ENCODE measurements at regions not wholly inside any gene's neighbourhood (a gene's known extent, or its start where the extent isn't known, plus 50 kb on each side); places are given as distances from the start of the nearest gene placed in this dataset.
"Not testable (repeated sequence)": the region's sequence is repeated elsewhere in the genome, so short reads cannot be mapped to it uniquely, and the experiment has no call there.

DNA sequence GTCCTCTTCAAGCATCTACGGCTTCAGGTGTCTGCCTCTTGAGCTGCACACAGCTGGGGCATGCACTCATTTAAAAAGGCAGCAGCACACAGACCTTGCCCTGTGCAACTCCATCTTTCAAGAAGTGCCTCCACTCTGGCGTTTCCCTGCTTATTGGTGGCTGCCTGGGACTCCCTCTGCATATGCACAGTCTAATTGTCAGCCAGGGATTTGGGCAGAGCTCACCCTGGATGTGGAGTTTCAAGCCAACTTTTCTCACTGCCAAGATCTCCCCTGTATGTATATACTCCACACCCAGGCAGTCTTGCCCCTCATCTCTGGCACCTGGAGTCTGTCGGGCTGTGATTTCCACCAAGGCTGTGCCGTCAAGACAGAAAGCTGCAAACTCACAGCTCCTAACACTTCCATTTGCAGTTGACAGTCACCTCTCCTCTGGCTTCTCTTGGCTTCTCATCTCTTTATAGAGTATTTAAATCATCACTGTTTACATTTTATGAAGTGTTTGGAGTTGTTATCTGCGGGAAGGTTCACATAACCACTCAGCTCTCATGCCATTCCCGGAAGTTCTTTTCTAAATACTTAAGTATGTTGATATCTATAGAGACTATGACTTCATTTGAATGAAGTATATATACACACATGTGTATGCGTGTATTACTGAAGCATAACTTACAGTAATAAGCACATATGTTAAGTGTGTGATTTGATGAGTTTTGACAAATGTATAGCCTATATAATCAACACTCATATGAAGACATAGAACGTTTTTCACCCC is 128.2 kb downstream of the NPIPB11 start:
- H3K9me3 ChIP-seq; H3K4me3 Mint-ChIP-seq; H3K27ac Mint-ChIP-seq; H3K4me3 ChIP-seq (ENCODE audit: control insufficient read depth in 1 of 2, extremely low read depth in 1 of 2, low read length in 1 of 2); H3K27me3 Mint-ChIP-seq; DNase-seq; ATAC-seq (replicated peaks in 1 of 4); H3K27ac ChIP-seq (ENCODE audit: low read length); H3K4me1 ChIP-seq (ENCODE audit: control insufficient read depth in 1 of 2, extremely low read depth in 1 of 2, insufficient read depth in 2 of 2, low read length in 2 of 2); H3K4me1 Mint-ChIP-seq; POLR2A ChIA-PET; H3K36me3 ChIP-seq (ENCODE audit: control insufficient read depth in 2 of 2, extremely low read depth in 1 of 2, insufficient read depth in 1 of 2, low read length in 1 of 2); H3K27me3 ChIP-seq (replicated peaks in 1 of 2; ENCODE audit: control insufficient read depth in 2 of 2, extremely low read depth in 1 of 2, insufficient read depth in 2 of 2, low read length in 1 of 2); CTCF ChIA-PET; H3K9me3 Mint-ChIP-seq: not testable (repeated sequence)
- H3K36me3 Mint-ChIP-seq: peaks cover 12% of the 10 kb centered on the region
- no CpG with 5 or more reads among the region's 8 CpGs for WGBS (ENCODE audit: insufficient coverage)

DNA sequence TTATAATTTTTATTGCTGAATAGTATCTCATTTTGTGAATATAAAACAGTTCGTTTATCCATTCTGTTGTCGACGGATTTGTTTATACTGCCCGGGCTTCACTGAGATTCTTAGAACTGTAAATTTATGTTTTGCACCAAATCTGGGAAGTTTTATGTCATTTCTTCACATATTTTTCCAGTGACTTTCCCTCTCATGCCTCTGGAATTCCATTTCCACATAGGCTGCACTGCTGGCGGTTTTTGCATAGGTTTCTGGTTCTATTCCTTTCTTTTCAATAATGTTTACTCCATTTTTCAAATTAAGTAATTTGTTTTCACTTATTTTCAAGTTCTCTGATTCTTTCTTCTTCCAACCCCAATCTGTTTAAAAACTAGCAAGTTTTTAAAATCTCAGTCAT is 130.1 kb downstream of the NPIPB11 start:
- H3K36me3 ChIP-seq (ENCODE audit: control insufficient read depth in 2 of 2, extremely low read depth in 1 of 2, insufficient read depth in 1 of 2, low read length in 1 of 2); H3K27ac ChIP-seq (ENCODE audit: low read length); H3K27me3 ChIP-seq (replicated peaks in 1 of 2; ENCODE audit: control insufficient read depth in 2 of 2, extremely low read depth in 1 of 2, insufficient read depth in 2 of 2, low read length in 1 of 2); DNase-seq; H3K4me1 Mint-ChIP-seq; ATAC-seq (replicated peaks in 1 of 4); H3K27me3 Mint-ChIP-seq; H3K4me1 ChIP-seq (ENCODE audit: control insufficient read depth in 1 of 2, extremely low read depth in 1 of 2, insufficient read depth in 2 of 2, low read length in 2 of 2); H3K36me3 Mint-ChIP-seq; H3K27ac Mint-ChIP-seq; H3K4me3 ChIP-seq (ENCODE audit: control insufficient read depth in 1 of 2, extremely low read depth in 1 of 2, low read length in 1 of 2); H3K9me3 Mint-ChIP-seq; CTCF ChIA-PET; H3K9me3 ChIP-seq: not testable (repeated sequence)
- POLR2A ChIA-PET: interaction anchor here in 1 of 2 donors (0.5 kb wide), 1 partner anchor 71 kb away, joined by 3 read pairs; no protein-coding TSS in a partner anchor
- WGBS (ENCODE audit: insufficient coverage): no CpG with 5 or more reads among the region's 5 CpGs
- H3K4me3 Mint-ChIP-seq: peak overlapping the region in 1 of 3 donors; percentile 27

DNA sequence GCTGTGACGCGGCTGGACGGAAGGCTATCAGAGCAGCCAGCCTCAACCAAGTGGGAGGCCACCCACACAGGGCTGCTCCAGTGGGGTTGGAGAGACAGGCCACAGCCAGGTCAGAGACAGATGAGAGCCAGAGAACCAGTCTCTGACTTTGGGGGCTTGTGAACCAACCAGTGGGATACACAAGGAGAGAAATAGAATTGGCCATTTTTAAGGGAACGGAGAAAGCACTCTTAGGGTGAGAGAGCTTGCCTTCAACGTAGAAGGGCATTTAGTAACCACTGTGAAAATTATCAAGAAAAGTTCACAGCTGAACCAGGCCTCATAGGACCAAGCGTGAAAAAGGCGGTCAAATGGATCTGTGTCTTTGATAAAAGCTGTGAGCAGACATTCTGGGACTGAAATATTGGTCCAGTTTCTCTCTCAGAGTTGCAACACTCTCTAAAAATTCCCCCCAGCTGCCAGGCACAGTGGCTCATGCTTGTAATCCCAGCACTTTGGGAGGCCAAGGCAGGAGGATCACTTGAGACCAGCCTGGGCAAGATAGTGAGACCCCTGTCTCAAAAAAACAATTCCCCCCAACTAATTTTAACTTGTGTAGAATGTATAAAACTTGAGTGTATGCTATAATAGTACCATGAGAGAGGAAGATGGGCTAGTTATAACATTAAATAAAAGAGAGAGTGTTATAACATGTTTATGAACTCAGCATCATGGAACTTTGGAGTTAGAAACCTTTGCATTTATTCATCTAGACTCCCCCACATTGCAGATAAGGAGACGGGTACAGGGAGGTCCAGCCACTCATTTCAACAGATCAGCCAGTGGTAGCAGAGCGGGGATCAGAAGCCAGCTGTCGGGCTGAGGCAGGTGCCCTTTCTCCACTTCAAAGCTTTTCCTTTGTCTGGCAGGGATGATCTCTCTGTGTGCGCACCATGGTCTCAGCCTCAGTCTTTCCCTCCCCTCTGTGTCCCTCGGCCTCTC is 132.2 kb downstream of the NPIPB11 start:
- H3K4me3 Mint-ChIP-seq; H3K9me3 ChIP-seq; H3K36me3 Mint-ChIP-seq; H3K4me1 ChIP-seq (ENCODE audit: control insufficient read depth in 1 of 2, extremely low read depth in 1 of 2, insufficient read depth in 2 of 2, low read length in 2 of 2); H3K27ac ChIP-seq (ENCODE audit: low read length); H3K4me3 ChIP-seq (ENCODE audit: control insufficient read depth in 1 of 2, extremely low read depth in 1 of 2, low read length in 1 of 2); H3K36me3 ChIP-seq (ENCODE audit: control insufficient read depth in 2 of 2, extremely low read depth in 1 of 2, insufficient read depth in 1 of 2, low read length in 1 of 2); H3K27me3 Mint-ChIP-seq; POLR2A ChIA-PET; H3K9me3 Mint-ChIP-seq; DNase-seq; H3K27me3 ChIP-seq (replicated peaks in 1 of 2; ENCODE audit: control insufficient read depth in 2 of 2, extremely low read depth in 1 of 2, insufficient read depth in 2 of 2, low read length in 1 of 2); H3K4me1 Mint-ChIP-seq; CTCF ChIA-PET: not testable (repeated sequence)
- H3K27ac Mint-ChIP-seq: peak overlapping the region in 1 of 2 donors; percentile 35
- WGBS (ENCODE audit: insufficient coverage): 79% methylated on average over 4 of the region's 12 CpGs
- ATAC-seq (replicated peaks in 1 of 4): peak in 1 of 4 experiments; percentile 16

DNA sequence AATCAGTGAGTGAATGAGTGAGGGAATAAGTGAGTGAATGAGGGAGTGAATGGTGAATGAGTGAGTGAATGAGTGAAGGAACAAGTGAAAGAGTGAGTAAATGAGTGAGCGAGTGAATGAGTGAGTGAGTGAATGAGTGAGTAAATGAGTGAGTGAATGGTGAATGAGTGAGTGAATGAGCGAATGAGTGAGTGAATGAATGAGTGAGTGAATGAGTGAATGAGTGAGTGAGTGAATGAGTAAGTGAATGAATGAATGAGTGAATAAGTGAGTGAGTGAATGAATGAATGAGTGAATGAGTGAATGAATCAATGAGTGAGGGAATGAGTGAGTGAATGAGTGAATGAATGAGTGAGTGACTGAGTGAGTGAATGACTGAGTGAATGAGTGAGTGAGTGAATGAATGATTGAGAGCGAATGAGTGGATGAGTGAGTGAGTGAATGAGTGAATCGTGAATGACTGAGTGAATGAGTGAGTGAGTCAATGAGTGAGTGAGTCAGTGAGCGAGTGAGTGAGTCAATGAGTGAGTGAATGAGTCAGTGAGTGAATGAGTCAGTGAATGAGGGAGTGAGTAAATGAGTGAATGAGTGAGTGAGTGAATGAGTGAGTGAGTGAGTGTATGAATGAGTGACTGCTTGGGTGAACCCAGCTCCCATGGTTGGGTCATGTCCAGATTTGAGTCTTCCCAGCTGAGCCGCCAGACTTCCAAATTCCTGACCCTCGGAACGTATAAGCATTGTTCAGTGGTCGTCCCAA is 133.0 kb downstream of the NPIPB11 start:
- H3K4me3 ChIP-seq (ENCODE audit: control insufficient read depth in 1 of 2, extremely low read depth in 1 of 2, low read length in 1 of 2); H3K27me3 Mint-ChIP-seq; H3K27ac ChIP-seq (ENCODE audit: low read length); H3K4me1 Mint-ChIP-seq; H3K36me3 ChIP-seq (ENCODE audit: control insufficient read depth in 2 of 2, extremely low read depth in 1 of 2, insufficient read depth in 1 of 2, low read length in 1 of 2); H3K4me3 Mint-ChIP-seq; POLR2A ChIA-PET; H3K4me1 ChIP-seq (ENCODE audit: control insufficient read depth in 1 of 2, extremely low read depth in 1 of 2, insufficient read depth in 2 of 2, low read length in 2 of 2); DNase-seq; H3K9me3 Mint-ChIP-seq; H3K9me3 ChIP-seq; H3K27me3 ChIP-seq (replicated peaks in 1 of 2; ENCODE audit: control insufficient read depth in 2 of 2, extremely low read depth in 1 of 2, insufficient read depth in 2 of 2, low read length in 1 of 2); H3K36me3 Mint-ChIP-seq; H3K27ac Mint-ChIP-seq; CTCF ChIA-PET: not testable (repeated sequence)
- 75% methylated on average over 5 of the region's 9 CpGs for WGBS (ENCODE audit: insufficient coverage)
- ATAC-seq (replicated peaks in 1 of 4): peak in 1 of 4 experiments; percentile 16

DNA sequence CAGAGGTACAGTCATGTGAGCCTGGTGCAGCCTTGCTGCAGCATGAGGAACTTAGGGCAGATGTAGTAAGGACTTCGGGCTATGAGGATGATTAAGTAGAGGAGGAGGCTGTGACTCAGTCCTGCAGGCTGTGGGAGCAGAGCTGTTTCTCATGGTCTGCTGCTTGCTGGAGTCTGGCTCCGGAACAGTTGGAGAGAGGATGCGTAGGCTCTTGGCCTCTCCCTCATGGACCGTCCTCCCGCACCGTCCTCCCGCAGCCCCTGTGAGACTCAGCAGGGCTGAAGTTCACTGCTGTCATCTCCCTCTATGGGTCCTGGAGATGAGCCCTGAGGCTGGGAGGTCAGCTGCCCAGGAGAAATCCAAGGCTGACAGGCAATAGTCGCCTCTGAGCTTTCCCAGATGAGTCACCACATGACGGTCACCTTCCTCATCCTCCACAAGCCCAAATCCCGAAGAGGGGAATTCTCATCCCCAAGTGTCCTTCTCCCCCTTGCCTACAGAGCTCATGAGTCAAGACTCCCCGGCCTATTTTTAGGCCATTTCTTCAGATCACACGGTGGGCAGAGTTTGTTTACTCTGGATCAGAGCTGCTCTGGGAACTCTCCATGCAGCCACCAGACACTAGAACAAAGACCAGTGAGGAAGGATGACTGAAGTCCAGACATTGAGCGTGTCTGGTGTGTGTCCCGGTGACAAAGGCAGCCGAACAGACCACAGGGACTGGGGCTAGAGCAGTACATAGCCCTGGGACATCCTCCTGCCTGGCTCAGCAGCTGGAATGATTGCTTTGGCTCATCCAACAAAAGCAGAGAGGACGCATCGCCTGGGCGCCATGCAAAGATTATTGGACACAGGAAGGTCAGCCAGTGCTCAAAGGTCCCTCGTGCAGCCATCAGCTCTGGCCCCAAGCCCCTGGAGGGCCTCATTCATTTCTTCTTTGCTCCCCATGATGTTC is 134.5 kb downstream of the NPIPB11 start:
- H3K4me3 Mint-ChIP-seq; H3K4me3 ChIP-seq (ENCODE audit: control insufficient read depth in 1 of 2, extremely low read depth in 1 of 2, low read length in 1 of 2); H3K9me3 ChIP-seq; ATAC-seq (replicated peaks in 1 of 4); H3K27ac ChIP-seq (ENCODE audit: low read length); H3K4me1 ChIP-seq (ENCODE audit: control insufficient read depth in 1 of 2, extremely low read depth in 1 of 2, insufficient read depth in 2 of 2, low read length in 2 of 2); CTCF ChIA-PET; H3K9me3 Mint-ChIP-seq; H3K4me1 Mint-ChIP-seq; H3K36me3 Mint-ChIP-seq; POLR2A ChIA-PET; H3K27me3 Mint-ChIP-seq; DNase-seq; H3K27ac Mint-ChIP-seq; H3K36me3 ChIP-seq (ENCODE audit: control insufficient read depth in 2 of 2, extremely low read depth in 1 of 2, insufficient read depth in 1 of 2, low read length in 1 of 2); H3K27me3 ChIP-seq (replicated peaks in 1 of 2; ENCODE audit: control insufficient read depth in 2 of 2, extremely low read depth in 1 of 2, insufficient read depth in 2 of 2, low read length in 1 of 2): not testable (repeated sequence)
- 98% methylated on average over 9 of the region's 19 CpGs for WGBS (ENCODE audit: insufficient coverage)

DNA sequence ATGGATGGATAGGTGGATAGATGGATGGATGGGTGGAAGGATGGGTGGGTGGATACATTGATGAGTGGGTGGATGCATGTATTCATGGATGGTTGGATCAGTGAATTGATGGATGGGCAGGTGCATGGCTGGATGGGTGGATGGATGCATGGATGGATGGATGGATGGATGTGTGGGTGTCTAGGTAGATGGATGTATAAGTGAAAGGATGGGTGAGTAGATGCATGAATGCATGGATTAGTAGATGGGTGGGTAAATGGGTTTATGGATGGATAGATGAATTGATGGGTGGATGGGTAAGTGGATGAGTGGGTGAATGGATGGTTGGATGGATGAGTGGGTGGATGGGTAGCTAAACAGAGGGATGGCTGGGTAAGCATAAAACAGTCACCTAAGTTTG is 135.6 kb downstream of the NPIPB11 start:
- H3K9me3 ChIP-seq; H3K27ac Mint-ChIP-seq; H3K36me3 Mint-ChIP-seq; H3K4me1 ChIP-seq (ENCODE audit: control insufficient read depth in 1 of 2, extremely low read depth in 1 of 2, insufficient read depth in 2 of 2, low read length in 2 of 2); H3K36me3 ChIP-seq (ENCODE audit: control insufficient read depth in 2 of 2, extremely low read depth in 1 of 2, insufficient read depth in 1 of 2, low read length in 1 of 2); H3K4me1 Mint-ChIP-seq; H3K4me3 Mint-ChIP-seq; H3K27me3 Mint-ChIP-seq; H3K4me3 ChIP-seq (ENCODE audit: control insufficient read depth in 1 of 2, extremely low read depth in 1 of 2, low read length in 1 of 2); H3K27ac ChIP-seq (ENCODE audit: low read length); H3K27me3 ChIP-seq (replicated peaks in 1 of 2; ENCODE audit: control insufficient read depth in 2 of 2, extremely low read depth in 1 of 2, insufficient read depth in 2 of 2, low read length in 1 of 2); DNase-seq; ATAC-seq (replicated peaks in 1 of 4); CTCF ChIA-PET; H3K9me3 Mint-ChIP-seq; POLR2A ChIA-PET: not testable (repeated sequence)

Data from T-cell (primary cell).